HG03439 (cell line): ENCODE measurements at regions not wholly inside any gene's neighbourhood (a gene's known extent, or its start where the extent isn't known, plus 50 kb on each side); places are given as distances from the start of the nearest gene placed in this dataset.

Source experiments
- ATAC-seq: cut with Tn5 transposase; IDR thresholded peaks from one replicate; pipeline ENCODE4 v1.9.1; 2021; ENCODE audit warnings: mild to moderate bottlenecking, moderate library complexity; ENCODE audit not compliant: unreplicated experiment

DNA sequence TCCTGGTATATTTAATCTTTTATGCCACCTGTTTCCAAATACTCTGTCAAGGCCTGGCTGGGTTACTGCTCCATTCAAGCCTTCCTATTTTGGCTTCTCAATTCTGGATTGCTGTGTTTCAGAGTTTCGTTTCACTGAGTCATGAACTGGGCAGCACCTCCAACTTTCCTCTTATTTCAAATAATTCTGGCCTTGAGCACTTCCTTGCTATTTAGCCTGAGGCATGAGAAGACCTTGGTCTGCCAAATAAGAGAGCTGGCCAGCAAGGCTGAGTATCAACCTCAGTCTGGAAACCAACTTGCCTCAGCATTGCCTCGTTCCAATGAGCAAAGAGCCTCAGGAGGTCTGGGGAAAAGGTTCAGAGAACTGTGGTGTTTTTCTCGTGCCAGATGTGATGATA, 66.6 kb downstream of the TNFAIP3 start:
- no peak for ATAC-seq

DNA sequence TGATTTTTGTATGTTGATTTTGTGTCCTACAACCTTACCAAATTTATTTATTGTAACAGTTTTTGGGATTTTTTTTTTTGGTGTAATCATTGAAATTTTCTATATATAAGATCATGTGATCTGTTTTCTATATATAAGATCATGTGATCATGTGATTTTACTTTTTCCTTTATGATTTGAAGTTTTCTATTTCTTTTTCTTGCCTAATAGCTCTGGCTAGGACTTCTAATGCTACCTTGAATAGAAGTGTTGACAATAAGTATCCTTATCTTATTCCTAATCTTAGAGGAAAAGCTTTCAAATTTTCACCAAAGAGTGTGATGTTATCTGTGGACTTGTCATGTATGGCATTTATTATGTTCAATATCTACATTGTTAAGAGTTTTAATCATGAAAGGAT, 69.7 kb downstream of the TNFAIP3 start:
- ATAC-seq, result no peak

DNA sequence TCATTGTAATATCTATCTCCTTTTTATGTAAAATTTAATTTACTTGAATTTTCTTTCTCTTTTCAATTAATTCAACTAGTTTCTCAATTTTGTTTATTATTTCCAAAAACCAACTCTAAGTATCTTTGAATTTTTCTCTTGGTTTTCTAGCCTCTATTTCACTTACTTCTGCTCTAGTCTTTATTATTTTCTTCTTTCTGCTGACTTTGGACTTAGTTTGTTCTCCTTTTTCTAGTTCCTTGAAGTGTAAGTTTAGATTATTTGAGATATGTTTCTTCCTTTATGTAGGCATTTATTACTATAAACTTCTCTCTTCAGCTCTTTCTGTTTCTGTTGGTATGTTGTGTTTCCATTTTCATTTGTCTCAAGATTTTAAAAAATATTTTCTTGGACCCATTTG, 70.8 kb downstream of the TNFAIP3 start:
- ATAC-seq, result no peak

DNA sequence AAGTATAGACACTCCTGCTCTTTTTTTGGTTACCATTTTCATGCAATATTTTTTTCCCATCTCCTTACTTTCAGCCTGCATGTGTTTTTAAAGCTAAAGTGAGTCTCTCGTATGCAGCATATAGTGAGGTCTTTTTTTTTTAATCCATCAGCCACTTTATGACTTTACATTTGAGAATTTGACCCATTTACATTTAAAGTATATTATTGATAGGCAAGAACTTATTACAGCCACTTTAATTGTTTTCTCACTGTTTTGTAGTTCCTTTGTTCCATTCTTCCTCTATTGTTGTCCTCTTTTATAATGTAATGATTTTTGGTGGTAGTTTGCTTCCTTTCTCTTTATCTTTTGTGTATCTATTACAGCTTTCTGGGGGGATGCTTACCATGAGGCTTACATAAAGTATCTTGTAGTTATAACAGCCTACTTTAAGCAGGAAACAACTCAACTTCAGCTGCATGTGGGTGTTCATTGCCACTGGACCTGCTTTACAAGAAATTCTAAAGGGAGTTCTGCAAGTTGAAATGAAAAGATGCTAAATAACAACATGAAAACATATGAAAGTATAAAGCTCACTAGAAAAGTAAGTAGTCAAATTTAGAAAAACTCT, 71.8 kb downstream of the TNFAIP3 start:
- no peak for ATAC-seq

DNA sequence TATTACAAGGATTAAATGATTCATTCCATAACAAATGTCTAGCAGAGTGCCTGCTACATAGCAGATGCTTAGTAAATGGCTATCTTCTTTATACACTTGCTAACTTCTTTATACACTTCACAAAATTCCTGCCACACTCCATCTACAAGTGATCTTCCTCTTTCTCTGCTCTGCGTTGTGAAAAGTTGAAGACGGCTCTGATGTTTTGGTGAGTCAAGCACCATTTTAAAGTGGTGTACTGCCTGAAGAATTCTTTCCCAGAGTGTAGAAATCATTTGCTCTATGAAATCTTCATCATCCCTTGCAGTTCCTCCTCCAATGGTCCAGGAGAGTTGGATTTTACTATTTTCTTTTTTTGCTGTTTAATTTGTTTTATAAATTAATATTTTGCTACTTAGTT, 74.9 kb downstream of the TNFAIP3 start:
- ATAC-seq, result no peak

DNA sequence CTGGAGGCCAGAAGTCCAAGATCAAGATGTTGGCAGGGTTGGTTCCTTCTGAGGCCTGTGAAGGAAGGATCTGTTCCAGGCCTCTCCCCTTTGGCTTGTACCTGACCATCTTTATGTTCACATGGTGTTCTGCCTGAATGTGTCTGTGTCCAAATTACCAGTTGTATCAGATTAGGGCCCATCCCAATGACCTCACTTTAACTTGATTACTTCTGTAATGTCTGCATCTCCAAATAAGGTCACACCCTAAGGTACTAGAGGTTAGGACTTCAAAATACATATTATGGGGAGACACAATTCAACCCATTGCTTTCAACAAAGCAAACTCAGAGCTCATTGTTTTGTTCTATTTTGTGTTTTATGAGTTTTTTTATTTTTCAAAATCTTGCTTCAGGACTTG, 75.7 kb downstream of the TNFAIP3 start:
- no peak for ATAC-seq

DNA sequence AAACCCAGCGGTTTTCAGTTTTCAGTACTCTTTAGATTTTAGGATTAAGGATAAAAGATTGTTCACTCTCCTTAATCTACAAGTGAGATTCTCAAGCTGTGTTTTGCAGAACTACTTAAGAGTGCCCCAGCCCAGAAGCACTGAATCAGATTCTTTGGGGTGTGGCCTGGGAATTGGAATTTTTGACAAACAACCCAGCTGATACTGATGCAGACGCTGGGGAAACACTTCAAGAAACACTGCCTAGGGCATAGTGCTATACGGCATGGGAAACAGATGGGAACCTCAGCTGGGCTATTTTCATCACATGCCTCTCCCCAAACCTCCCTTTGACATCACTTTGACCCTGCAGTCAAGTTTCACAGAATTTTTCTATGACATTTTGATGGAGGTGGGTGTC, 77.3 kb downstream of the TNFAIP3 start:
- peak; percentile 13 for ATAC-seq

DNA sequence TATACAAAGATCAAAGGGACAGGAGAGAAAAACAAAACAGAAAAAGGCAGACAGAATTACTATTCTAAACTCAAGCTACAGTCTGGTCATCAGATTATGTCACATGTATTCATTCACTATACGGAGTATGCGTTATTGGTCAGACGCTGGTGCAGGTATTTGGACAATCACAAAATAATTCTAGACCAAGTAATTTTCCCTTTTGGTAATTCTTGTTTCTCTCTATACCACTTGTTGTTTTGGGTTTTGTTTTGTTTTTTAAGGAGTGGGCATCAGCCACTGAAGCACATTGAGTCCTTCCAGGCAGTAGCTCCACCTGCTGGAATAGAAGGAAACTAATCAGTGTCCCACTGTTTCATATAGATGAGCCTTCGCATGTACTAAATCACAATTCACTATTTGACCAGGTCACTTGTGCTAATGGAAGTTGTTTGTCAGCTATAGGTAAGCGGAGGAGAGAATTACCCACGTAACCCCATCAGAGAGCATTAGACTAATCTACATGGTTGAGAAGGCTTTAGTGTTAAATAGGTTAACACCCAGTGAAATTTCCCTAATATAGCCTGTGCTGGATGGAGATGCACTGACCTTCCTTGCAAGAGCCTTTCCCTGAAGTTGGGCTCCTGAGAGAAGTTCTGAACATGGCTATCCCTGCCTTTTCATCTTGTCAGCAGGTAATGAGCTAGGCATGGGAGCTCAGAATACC, 77.9 kb downstream of the TNFAIP3 start:
- peak; percentile 47 for ATAC-seq

DNA sequence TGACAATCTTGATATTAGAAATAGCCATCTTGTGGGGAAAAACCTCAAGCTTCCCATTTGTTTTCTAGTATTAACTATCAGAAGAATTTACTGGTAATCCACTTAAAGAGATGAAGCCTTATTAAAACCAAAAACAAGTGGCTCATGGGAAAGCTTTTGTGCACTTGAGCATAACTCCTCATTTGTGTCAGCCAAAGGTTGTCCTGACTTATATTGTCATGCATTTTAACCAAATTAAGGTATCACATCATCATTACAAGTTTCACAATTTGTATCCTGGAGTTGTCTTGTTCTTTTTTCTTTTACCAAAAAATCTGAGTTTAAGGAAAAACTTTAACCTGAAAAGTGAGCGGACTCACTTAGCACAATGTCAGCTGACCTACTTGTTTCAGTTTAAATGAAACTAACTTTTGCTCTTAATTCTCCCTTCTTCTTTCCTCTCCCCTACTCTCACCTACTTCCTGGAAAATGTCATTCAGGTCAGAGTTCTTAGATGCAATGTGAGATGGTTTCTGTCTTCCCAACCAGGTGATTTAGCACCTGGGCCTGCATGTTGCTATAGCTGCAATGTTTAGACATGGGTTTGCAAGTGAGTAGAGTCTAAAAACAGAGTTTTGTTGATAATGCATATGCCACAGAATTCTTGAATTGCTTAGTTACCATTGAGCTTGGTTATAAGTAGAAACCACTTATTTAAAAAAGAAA, 82.8 kb downstream of the TNFAIP3 start:
- no peak for ATAC-seq

DNA sequence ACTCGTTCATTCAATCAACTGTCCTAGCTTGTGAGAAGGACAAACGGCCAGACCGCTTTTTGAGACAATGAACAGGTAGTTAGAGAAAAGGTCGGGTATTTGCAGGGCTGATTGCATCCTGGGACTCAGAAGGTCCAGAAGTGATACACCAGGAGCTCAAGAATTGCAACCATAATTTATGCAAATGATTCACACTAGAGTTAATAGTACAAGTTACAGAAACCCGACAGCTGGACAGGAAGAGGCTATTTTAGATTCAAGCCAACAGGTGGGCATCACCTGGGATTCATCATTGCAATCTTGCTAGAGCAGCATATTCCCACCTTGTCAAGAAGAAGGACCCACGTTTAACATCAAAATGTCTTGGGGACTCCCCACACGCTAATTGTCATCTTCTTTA, 83.5 kb downstream of the TNFAIP3 start:
- no peak for ATAC-seq

DNA sequence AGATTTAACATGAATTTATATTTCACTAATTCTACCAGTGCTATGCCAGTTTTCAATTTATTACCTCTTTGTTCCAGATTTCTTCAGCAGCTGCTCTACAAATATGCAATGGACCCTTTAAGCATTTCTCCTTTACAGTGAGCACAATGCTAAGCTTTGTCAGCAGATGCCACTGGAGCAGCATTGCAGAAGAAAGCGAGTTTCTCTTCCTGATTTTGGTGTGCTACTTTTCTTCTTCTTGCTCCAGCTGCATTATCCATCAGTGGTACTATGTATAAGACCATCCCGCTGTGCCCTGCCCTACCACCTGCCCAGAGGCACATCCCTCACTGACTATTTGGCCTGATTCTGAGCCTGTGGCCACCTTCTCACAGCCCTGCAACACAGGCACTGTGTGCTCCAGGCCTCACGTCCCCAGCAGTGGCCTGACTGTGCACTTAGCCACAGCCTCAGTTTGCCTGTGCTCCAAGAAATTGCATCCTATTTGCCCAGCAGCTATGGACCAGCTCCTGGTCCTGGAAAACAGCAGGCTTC, 84.1 kb downstream of the TNFAIP3 start:
- ATAC-seq, result peak; percentile 43

DNA sequence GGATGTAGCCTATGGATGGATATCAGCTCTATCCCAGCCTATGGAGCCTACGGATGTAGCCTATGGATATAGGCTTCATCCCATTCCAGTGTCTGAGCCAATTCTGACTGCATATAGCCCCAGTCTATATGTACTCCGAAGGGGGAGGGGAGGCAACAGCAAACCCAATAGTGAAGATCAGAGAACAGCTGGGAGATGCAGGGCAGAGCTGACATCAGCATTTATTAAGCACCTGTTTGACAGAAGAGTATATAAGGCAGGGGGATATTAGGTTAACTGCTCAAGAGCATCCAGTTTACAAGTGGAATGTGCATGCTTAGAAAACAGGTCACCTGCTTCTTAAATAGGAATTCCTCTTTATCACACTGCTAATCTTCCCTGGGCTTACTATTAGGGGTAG, 85.2 kb downstream of the TNFAIP3 start:
- ATAC-seq, result no peak

DNA sequence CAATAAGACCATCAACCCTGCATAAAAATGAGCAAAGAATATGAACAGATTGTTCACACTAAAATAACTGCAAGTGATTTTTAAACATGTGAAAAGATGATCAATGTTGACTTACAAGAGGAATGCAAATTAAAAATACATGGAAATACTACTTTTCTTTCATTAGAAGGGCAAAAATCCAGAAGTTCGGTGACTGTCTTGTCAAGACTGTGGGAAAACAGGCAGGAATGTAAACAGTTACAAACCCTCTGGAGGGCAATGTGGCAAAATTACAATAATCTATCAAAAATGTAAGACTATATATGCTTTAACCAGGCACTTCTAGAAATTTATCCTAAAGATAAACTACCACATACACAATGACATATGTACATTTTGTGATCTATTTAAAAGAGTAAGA, 86.7 kb downstream of the TNFAIP3 start:
- ATAC-seq, result no peak

DNA sequence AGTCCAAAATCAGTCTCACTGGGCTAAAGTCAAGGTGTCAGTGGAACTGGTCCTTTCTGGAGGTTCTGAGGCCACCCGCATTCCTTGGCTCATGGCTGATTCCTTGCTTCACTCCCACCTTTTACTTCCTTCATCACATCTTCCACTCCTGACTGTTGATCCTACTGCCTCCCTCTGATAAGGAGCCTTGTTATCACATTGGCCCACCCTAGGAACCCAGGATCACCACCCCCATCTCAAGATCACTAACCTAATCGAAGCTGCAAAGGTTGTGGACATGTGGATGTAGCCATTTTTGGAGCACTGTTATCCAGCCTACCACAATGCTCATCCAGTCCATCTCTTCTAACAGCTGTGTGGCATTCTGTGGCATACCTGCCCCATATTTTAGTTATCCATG, 87.2 kb downstream of the TNFAIP3 start:
- no peak for ATAC-seq

DNA sequence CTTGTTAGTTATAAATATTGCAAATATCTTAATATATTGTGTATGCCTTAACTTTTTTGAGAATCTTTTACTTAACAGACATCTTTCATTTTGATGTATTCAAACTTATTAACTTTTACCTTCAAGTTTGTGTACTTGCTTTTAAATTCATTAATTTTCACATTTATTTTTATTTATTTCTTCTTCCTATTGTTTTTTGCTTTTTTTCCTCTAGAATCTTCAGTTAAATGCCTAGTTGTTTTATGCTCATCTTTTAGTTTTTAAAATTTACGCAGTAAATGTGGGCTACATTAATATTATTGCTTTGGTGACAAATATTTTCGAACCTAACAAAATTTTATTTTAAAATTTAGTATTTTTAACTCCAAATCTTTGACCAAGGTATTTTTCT, 89.0 kb downstream of the TNFAIP3 start:
- ATAC-seq, result no peak

DNA sequence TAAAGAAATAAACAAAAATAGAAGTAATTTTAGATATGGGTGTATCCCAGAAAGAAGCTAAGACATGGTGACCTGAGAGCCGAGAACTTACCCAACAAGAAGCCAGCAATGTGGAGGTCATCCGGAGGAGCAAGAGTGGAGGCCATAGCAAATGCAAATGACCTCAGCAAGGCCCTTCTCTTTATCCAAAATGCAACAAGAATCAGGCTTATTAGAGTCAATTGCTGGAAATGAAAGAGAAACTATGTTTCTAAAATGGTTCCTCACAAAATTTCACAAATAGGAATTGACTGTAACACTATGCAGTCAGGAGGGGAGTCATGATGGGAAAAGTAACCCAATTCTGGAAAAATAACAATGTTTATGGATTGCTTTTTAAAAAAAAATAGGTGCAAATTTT, 90.4 kb downstream of the TNFAIP3 start:
- no peak for ATAC-seq

DNA sequence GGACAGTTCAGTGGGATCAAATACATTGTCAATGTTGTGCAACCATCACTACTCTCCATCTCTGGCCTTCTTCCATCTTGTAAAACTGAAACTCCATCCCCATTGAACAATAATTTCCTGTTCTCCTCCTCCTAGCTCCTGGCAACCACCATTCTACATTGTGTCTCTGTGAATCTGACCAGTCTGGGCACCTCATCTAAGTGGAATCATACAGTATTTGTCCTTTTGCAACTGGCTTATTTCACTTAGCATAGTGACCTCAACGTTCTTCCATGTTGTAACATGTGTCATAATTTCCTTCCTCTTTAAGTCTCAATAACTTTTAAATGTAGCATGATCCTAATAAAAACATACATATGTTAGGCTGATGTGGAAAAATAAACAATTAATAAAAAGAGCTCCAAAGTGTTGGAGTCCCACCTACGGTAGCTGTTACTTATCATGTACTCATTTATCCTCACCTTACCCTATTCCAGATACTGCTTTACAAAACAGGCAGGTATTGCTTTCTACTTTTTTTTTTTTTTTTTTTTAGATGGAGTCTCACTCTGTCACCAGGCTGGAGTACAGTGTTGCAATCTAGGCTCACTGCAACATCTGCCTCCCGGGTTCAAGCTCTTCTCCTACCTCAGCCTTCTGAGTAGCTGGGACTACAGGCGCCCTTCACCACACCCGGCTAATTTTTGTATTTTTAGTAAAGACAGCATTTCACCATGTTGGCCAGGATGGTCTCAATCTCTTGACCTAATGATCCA, 91.9 kb downstream of the TNFAIP3 start:
- ATAC-seq, result no peak

DNA sequence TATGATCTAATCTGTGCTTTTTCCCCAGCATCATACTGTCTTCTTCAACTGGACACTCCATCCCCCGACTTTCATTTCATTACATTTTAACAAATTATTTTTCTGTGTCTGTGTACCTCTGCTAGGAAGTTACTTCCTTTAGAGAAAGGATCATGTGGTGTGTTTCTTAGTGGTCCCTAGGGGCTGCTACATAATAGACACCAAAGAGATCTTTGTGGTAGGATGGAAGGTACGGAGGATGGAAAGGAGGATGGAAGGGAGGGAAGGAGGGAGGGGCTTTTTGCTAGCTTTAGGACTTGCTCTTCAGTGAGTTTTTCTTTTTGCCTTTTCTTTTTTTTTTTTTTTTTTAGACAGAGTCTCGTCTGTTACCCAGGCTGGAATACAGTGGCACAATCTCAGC, 95.7 kb downstream of the TNFAIP3 start:
- ATAC-seq, result no peak

DNA sequence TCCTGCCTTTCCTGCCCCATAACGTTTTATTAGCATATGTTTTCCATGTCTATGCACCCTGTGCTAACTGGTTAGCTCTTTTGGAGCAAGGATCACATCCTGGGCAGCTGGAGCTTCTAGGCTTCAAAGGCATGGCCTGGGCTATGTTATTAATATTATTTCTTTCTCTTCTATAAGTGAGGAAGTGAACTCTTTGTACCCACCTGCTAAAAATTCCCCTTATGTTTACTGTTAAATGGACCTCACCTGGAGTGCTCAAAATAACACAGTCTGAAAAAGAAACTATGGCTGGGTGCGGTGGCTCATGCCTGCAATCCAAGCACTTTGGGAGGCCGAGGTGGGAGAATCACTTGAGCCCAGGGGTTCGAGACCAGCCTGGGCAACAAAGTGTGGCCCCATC, 97.8 kb downstream of the TNFAIP3 start:
- ATAC-seq, result no peak

DNA sequence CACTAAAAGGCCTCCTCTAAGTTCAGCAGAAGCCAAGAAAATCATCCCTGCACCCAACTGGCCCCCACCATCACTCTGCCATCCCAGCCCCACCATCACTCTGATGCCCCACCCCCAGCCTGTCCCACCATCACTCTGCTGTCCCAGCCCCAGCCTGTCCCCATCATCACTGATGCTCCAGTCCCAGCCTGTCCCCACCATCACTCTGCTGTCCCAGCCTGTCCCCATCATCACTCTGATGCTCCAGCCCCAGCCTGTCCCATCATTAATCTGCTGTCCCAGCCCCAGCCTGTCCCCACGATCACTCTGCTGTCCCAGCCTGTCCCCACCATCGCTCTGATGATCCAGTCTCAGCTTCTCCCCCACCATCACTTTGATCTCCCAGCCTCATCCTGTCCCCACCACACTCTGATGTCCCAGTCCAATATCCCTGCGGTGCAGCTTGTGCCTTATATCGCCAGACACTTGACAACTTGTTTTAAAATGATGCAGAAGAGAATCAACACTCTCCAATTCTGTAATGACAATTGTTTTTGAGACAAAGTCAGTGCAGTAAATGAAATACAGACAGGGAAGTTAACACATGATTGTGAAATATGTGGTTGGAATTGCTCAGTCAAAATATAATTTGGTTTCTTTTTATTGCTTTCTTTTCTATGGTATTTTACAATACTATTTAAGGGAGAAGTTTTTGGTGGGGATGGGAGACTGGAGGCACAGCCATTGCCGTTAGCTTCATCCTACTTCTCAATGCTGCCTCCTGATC, 100.8 kb downstream of the TNFAIP3 start:
- no peak for ATAC-seq

DNA sequence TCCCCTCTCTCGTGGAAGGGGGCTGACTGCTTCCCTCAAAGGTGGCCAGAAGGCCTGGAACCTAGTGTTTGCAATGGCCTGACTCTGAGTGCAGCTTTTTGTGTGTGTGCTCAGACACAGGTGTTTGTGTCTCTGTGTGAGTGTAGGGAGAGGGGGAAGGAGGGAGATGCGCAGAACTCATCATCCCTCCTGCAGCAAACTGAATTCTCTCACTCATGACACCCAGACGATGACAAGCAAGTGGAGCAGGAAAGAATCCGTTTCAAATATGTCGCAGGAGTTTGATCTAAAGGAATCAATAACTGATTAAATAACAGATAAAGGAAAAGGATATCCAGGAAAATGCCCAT, 101.4 kb downstream of the TNFAIP3 start:
- no peak for ATAC-seq
